Esophagus squamous epithelium (tissue), 5 donors: ENCODE measurements at regions not wholly inside any gene's neighbourhood (a gene's known extent, or its start where the extent isn't known, plus 50 kb on each side); places are given as distances from the start of the nearest gene placed in this dataset.
"Not testable (repeated sequence)": the region's sequence is repeated elsewhere in the genome, so short reads cannot be mapped to it uniquely, and the experiment has no call there.

Experiments used
- DNase-seq: peaks from one replicate; lab custom pipeline; 2025; lab: John Stamatoyannopoulos, UW
- H3K27ac ChIP-seq, 4 donors: fragments of 200-600 bp; sonication (generic); one replicate each; pipeline ENCODE4 v1.5.1; 2016 to 2019; ENCODE audit warnings: mild to moderate bottlenecking in 1 of 4
- H3K27me3 ChIP-seq, 4 donors: fragments of 200-600 bp; sonication (generic); 1 replicate in 3 of 4; 2 replicates in 1 of 4; pipeline versions ENCODE4 v1.5.1 to v1.6.0; 2017 to 2021; ENCODE audit warnings: antibody characterized with exemption in 1 of 4
- H3K36me3 ChIP-seq, 3 donors: fragments of 200-600 bp; sonication (generic); one replicate each; pipeline ENCODE4 v1.5.1; 2016 to 2019
- H3K4me1 ChIP-seq, 3 donors: fragments of 200-600 bp; sonication (generic); one replicate each; pipeline ENCODE4 v1.5.1; 2017 to 2019
- H3K4me3 ChIP-seq, 4 donors: fragments of 200-600 bp; sonication (generic); 1 replicate in 3 of 4; 2 replicates in 1 of 4; pipeline ENCODE4 v1.5.1; 2016 to 2019; ENCODE audit warnings: mild to moderate bottlenecking in 2 of 4, moderate library complexity in 1 of 4
- H3K9me3 ChIP-seq, 3 donors: fragments of 200-600 bp; sonication (generic); one replicate each; pipeline ENCODE4 v1.5.1; 2016 to 2019
- POLR2A ChIP-seq, 4 donors: fragments of 450-650 bp; IDR thresholded peaks; one replicate each; pipeline ENCODE4 v1.6.1; 2017; ENCODE audit warnings: antibody characterized with exemption in 4 of 4, mild to moderate bottlenecking in 4 of 4, moderate library complexity in 3 of 4
- WGBS, 2 donors: methylation state at CpG; one replicate each; pipeline ENCODE4 v1.1.5; 2018; 5-methylcytosine and 5-hydroxymethylcytosine counted together
- intact Hi-C: fragments of 100-400 bp; cut with DNase I; formaldehyde crosslinking; loops from one replicate; pipeline ENCODE4 v1.15.0; 2022
- TF ChIP-seq, protein P1 (sequence below), 6 experiments: fragments of 450-650 bp in 4 of 6; fragments of 200-600 bp in 2 of 6; sonication (generic) in 2 of 6; IDR thresholded peaks; one replicate each; pipeline ENCODE4 v1.5.1; 2016 to 2019; ENCODE audit warnings: antibody characterized with exemption in 6 of 6, mild to moderate bottlenecking in 4 of 6, moderate library complexity in 4 of 6
- donor health status: DM: yes; HTN: yes; CAD: no.

DNA sequence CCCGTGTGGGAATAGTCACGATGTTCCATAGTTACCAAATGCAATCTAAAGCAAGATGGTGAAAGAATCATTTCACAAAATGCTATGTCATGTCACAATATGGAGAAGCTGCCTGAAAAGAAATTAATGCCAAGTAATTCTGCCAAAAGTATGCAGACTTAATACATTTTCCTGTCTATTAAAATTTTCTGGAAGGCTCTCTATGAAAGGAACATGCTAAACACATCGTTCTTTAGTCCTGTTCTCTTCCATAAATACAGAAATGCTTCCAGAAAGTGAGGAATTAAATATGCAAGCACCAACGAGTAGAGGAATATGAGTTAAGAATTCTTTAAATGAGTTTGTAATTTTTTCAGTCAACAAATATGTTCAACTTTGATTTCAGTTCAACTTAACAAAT is 266.8 kb upstream of the CRBN start:
- Histone ChIP-seq H3K9me3 (no peaks in the 10 kb centered on the region), H3K27ac (no peak overlapping the region), H3K4me1 (no peaks in the 10 kb centered on the region), H3K27me3 (no peaks in the 10 kb centered on the region), H3K36me3 (no peaks in the 10 kb centered on the region), H3K4me3 (no peak overlapping the region)
- 50 to 58% methylated on average over 4 of the region's 4 CpGs for WGBS, 2 donors
- intact Hi-C loops: no loop called here
- TF ChIP-seq, protein P1, sequence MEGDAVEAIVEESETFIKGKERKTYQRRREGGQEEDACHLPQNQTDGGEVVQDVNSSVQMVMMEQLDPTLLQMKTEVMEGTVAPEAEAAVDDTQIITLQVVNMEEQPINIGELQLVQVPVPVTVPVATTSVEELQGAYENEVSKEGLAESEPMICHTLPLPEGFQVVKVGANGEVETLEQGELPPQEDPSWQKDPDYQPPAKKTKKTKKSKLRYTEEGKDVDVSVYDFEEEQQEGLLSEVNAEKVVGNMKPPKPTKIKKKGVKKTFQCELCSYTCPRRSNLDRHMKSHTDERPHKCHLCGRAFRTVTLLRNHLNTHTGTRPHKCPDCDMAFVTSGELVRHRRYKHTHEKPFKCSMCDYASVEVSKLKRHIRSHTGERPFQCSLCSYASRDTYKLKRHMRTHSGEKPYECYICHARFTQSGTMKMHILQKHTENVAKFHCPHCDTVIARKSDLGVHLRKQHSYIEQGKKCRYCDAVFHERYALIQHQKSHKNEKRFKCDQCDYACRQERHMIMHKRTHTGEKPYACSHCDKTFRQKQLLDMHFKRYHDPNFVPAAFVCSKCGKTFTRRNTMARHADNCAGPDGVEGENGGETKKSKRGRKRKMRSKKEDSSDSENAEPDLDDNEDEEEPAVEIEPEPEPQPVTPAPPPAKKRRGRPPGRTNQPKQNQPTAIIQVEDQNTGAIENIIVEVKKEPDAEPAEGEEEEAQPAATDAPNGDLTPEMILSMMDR (IDR thresholded peaks at IDR 0.05): no peak
- TF ChIP-seq POLR2A (IDR thresholded peaks at IDR 0.05): no peak
- no peak for DNase-seq

DNA sequence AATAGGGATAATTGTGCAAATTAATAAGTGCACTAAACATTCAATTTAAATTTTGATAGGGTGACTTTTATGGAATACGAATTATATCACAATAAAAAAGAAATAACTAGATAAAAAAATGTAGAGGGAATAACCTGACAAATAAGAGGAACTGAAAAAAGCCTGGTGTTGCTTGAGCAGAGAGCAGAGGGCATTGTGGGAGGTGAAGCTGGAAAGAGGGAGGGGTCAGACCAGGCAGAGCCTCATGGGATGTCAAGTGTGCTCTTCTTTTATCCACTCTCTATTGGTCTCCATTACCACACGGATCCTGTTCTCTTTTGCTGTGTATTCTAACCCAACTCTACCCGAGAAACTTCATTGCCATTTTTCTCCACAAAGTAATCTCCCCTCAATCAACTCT is 264.0 kb upstream of the CRBN start:
- intact Hi-C loops: no loop called here
- no peak for DNase-seq
- no peak overlapping the region for H3K4me3 ChIP-seq
- no peaks in the 10 kb centered on the region for H3K4me1 ChIP-seq
- H3K27me3 ChIP-seq: no peaks in the 10 kb centered on the region
- H3K36me3 ChIP-seq: no peaks in the 10 kb centered on the region
- no peak overlapping the region for H3K27ac ChIP-seq
- TF ChIP-seq, protein P1 (IDR thresholded peaks at IDR 0.05): no peak
- no peak for TF ChIP-seq POLR2A (IDR thresholded peaks at IDR 0.05)
- no peaks in the 10 kb centered on the region for H3K9me3 ChIP-seq
- WGBS, 2 donors: 62 to 71% methylated on average over 3 of the region's 3 CpGs

DNA sequence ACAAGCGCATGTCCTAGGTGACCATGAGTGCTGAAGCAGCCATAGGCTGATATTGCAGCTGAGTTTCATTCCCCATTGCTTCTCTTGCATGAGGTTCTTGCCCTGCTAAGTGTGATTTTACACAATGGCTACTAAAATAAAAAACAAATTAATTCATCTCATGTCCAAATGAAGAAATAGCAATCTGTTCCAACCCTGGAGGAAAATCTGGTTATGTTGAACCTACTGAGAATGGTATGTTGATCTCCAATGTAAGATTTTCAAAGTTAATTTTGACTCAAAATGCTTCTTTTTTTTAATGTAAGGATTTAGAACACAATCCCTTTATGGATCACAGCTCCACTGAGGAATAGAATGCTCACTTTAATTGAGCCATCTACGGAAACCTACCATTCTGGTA is 254.2 kb upstream of the CRBN start:
- Histone ChIP-seq H3K27ac (no peak overlapping the region), H3K36me3 (no peaks in the 10 kb centered on the region), H3K4me3 (no peak overlapping the region), H3K4me1 (no peaks in the 10 kb centered on the region), H3K27me3 (no peaks in the 10 kb centered on the region), H3K9me3 (no peaks in the 10 kb centered on the region)
- 88 to 92% methylated on average over 2 of the region's 2 CpGs for WGBS, 2 donors
- TF ChIP-seq POLR2A (IDR thresholded peaks at IDR 0.05): no peak
- TF ChIP-seq, protein P1 (IDR thresholded peaks at IDR 0.05): no peak
- DNase-seq: no peak
- intact Hi-C loops: no loop called here

DNA sequence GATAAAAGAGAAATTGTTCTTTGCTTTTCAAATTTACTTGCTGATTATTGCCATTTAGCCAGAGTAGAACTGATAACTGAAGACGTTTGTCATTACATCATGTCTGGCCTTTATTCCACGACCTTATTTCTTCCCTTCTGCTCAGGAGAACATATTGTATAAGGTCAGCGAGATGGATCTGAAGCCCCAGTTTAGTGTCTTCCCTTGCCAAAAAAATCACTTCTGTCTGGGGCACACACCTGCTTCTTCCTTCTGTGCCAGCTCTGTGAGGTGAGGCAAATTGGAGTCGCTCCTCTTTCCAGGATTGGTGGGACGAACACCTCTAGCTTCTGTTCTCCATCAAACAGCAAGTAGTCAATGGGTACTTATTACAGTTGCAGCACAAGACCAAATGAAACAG is 250.3 kb upstream of the CRBN start:
- Histone ChIP-seq H3K36me3 (no peaks in the 10 kb centered on the region), H3K27me3 (no peaks in the 10 kb centered on the region), H3K4me3 (no peak overlapping the region), H3K9me3 (no peaks in the 10 kb centered on the region), H3K4me1 (no peaks in the 10 kb centered on the region), H3K27ac (no peak overlapping the region)
- 49 to 60% methylated on average over 4 to 5 of the region's 5 CpGs for WGBS, 2 donors
- intact Hi-C loops: no loop called here
- TF ChIP-seq POLR2A (IDR thresholded peaks at IDR 0.05): no peak
- TF ChIP-seq, protein P1 (IDR thresholded peaks at IDR 0.05): no peak
- DNase-seq: no peak

DNA sequence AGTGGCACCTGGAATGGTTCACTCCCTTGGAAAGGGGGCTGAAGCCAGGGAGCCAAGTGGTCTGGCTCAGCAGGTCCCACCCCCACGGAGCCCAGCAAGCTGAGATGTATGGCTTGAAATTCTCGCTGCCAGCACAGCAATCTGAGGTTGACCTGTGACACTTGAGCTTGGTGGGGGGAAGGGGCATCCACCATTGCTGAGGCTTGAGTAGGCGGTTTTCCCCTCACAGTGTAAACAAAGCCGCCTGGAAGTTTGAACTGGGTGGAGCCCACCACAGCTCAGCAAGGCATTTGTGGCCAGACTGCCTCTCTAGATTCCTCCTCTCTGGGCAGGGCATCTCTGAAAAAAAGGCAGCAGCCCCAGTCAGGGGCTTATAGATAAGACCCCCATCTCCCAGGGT is 228.2 kb upstream of the CRBN start:
- intact Hi-C loops, H3K4me3 ChIP-seq, H3K9me3 ChIP-seq, H3K27ac ChIP-seq, H3K27me3 ChIP-seq, H3K36me3 ChIP-seq, H3K4me1 ChIP-seq, DNase-seq: not testable (repeated sequence)
- 40% methylated on average over 2 of the region's 4 CpGs; no CpG with 5 or more reads in 1 of the 2 donors for WGBS, 2 donors

DNA sequence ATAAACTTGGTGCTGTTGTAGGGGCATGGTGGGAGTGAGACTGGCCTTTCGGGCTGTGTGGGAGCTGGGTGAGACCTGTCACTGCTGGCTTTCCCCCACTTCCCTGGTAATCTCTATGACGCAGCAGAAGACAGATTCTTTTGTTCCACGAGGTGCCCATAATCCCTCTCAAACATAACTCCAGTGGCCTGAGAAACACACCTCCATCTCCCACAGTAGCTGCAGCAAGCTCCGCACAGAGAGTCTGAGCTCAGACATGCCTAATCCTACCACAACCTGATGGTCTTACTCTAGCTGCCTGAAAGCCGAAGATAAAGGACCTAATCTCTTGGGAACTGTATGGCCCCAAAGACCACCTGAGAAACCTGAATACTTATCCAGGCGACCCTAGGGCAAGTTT is 225.6 kb upstream of the CRBN start:
- no peak for DNase-seq
- Histone ChIP-seq H3K9me3 (peaks cover 0 to 25% (median 11%) of the 10 kb centered on the region in 3 donors), H3K27me3 (no peaks in the 10 kb centered on the region), H3K4me1 (no peaks in the 10 kb centered on the region), H3K27ac (no peak overlapping the region), H3K36me3 (no peaks in the 10 kb centered on the region), H3K4me3 (no peak overlapping the region)
- TF ChIP-seq, protein P1 (IDR thresholded peaks at IDR 0.05): no peak
- no peak for TF ChIP-seq POLR2A (IDR thresholded peaks at IDR 0.05)
- intact Hi-C loops: no loop called here
- WGBS, 2 donors: 40 to 54% methylated on average over 4 to 6 of the region's 6 CpGs
